Adrenal gland (tissue), 5 donors: ENCODE measurements at regions not wholly inside any gene's neighbourhood (a gene's known extent, or its start where the extent isn't known, plus 50 kb on each side); places are given as distances from the start of the nearest gene placed in this dataset.

Experiments used
- CTCF ChIP-seq, 6 experiments: fragments of 450-650 bp in 4 of 6; fragments of 200-600 bp in 2 of 6; sonication (generic) in 1 of 6; IDR thresholded peaks; 1 replicate in 5 of 6; 2 replicates in 1 of 6; pipeline versions ENCODE4 v1.5.1 to v1.8.0; 2016 to 2021; ENCODE audit warnings: antibody characterized with exemption in 6 of 6, mild to moderate bottlenecking in 2 of 6, moderate library complexity in 1 of 6
- POLR2A ChIP-seq, 2 donors: fragments of 450-650 bp; IDR thresholded peaks; one replicate each; pipeline ENCODE4 v1.6.1; 2017; ENCODE audit warnings: antibody characterized with exemption in 2 of 2, mild to moderate bottlenecking in 2 of 2, moderate library complexity in 1 of 2
- donor health status: DM: no; HTN: no; CAD: no.

DNA sequence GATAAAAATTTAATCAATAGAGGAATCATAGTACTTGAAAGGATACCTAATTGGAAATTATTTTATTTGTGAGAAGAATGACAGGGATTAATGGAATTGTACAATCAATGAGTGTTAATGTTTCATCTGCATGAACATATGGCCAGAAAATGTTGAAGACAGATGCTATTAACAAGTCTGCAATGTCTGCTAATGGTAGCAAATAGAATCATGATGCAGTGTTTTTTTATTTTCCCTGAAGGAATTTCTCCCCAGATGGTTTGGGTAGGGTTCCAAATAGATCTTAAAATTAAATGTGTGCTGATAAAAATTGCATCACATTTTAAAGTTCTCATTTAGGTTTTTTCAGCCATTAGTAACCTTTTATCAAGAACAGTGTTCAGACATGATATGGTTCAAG, 291.3 kb upstream of the TRAM1L1 start:
- TF ChIP-seq CTCF (IDR thresholded peaks at IDR 0.05) (no peak), POLR2A (IDR thresholded peaks at IDR 0.05) (no peak)
